Panc1 (cell line): ENCODE measurements at regions not wholly inside any gene's neighbourhood (a gene's known extent, or its start where the extent isn't known, plus 50 kb on each side); places are given as distances from the start of the nearest gene placed in this dataset.

Source experiments
- TF ChIP-seq, protein P1 (sequence below): fragments of 450-650 bp; IDR thresholded peaks from 2 replicates; pipeline ENCODE4 v1.5.1; 2017; ENCODE audit warnings: mild to moderate bottlenecking
- TF ChIP-seq, protein P2 (sequence below), 2 experiments: IDR thresholded peaks; 2 replicates each; pipeline ENCODE4 v1.6.1; 2011 to 2012; ENCODE audit warnings: low read depth in 2 of 2, control low read depth in 1 of 2, low read length in 1 of 2, mild to moderate bottlenecking in 1 of 2, moderate library complexity in 1 of 2; ENCODE audit not compliant: insufficient read depth in 1 of 2

DNA sequence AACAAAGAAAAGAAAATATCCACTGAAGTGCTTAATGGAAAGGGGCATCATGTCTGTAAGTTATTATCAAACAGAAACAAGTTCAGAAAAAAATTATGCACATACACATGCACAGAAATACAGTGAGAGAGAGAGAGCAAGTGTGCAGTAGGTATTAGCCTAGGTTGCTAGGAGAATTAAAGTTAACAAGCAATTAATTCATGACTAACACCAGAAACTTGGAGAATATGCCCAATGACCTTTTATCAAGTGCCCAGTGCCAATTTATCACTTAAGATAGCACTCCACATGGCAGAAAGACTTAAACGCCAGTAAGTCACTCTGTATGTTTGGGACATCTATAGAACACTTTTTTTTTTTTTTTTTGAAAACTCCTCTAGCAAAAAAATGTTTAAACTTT lies 56.2 kb upstream of the SLC16A1 start:
- TF ChIP-seq, protein P1, sequence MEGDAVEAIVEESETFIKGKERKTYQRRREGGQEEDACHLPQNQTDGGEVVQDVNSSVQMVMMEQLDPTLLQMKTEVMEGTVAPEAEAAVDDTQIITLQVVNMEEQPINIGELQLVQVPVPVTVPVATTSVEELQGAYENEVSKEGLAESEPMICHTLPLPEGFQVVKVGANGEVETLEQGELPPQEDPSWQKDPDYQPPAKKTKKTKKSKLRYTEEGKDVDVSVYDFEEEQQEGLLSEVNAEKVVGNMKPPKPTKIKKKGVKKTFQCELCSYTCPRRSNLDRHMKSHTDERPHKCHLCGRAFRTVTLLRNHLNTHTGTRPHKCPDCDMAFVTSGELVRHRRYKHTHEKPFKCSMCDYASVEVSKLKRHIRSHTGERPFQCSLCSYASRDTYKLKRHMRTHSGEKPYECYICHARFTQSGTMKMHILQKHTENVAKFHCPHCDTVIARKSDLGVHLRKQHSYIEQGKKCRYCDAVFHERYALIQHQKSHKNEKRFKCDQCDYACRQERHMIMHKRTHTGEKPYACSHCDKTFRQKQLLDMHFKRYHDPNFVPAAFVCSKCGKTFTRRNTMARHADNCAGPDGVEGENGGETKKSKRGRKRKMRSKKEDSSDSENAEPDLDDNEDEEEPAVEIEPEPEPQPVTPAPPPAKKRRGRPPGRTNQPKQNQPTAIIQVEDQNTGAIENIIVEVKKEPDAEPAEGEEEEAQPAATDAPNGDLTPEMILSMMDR: no peak
- TF ChIP-seq, protein P2, sequence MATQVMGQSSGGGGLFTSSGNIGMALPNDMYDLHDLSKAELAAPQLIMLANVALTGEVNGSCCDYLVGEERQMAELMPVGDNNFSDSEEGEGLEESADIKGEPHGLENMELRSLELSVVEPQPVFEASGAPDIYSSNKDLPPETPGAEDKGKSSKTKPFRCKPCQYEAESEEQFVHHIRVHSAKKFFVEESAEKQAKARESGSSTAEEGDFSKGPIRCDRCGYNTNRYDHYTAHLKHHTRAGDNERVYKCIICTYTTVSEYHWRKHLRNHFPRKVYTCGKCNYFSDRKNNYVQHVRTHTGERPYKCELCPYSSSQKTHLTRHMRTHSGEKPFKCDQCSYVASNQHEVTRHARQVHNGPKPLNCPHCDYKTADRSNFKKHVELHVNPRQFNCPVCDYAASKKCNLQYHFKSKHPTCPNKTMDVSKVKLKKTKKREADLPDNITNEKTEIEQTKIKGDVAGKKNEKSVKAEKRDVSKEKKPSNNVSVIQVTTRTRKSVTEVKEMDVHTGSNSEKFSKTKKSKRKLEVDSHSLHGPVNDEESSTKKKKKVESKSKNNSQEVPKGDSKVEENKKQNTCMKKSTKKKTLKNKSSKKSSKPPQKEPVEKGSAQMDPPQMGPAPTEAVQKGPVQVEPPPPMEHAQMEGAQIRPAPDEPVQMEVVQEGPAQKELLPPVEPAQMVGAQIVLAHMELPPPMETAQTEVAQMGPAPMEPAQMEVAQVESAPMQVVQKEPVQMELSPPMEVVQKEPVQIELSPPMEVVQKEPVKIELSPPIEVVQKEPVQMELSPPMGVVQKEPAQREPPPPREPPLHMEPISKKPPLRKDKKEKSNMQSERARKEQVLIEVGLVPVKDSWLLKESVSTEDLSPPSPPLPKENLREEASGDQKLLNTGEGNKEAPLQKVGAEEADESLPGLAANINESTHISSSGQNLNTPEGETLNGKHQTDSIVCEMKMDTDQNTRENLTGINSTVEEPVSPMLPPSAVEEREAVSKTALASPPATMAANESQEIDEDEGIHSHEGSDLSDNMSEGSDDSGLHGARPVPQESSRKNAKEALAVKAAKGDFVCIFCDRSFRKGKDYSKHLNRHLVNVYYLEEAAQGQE (IDR thresholded peaks at IDR 0.05; ENCODE audit: insufficient read depth in 1 of 2, low read depth in 2 of 2, low read length in 1 of 2): no peak
